ENCODE measurements at regions not wholly inside any gene's neighbourhood (a gene's known extent, or its start where the extent isn't known, plus 50 kb on each side); places are given as distances from the start of the nearest gene placed in this dataset.

GRCh38 chr5:5967373-5967772, 411.0 kb downstream of the MED10 start:
- DNase-seq (ENCODE audit: low spot score) = no peak
- in situ Hi-C loops (cut with MboI; ENCODE audit: low sequenced_read_pairs, unreplicated experiment) = no loop called here
- no peak for TF ChIP-seq CTCF (IDR thresholded peaks at IDR 0.05; ENCODE audit: borderline replicate concordance, control extremely low read depth, extremely low read depth, insufficient read depth, missing control alignments)

- TF ChIP-seq CTCF (IDR thresholded peaks at IDR 0.05; ENCODE audit: borderline replicate concordance, control extremely low read depth, extremely low read depth, insufficient read depth, missing control alignments) = no peak
- in situ Hi-C loops (cut with MboI; ENCODE audit: low sequenced_read_pairs, unreplicated experiment) = no loop called here
- DNase-seq (ENCODE audit: low spot score) = no peak
These were observed 413.2 kb downstream of the MED10 start for GRCh38 chr5:5965132-5965531.

GRCh38 chr5:5964347-5964746, 414.0 kb downstream of the MED10 start:
- no peak for TF ChIP-seq CTCF (IDR thresholded peaks at IDR 0.05; ENCODE audit: borderline replicate concordance, control extremely low read depth, extremely low read depth, insufficient read depth, missing control alignments)
- no peak for DNase-seq (ENCODE audit: low spot score)
- in situ Hi-C loops (cut with MboI; ENCODE audit: low sequenced_read_pairs, unreplicated experiment) = no loop called here

DNA sequence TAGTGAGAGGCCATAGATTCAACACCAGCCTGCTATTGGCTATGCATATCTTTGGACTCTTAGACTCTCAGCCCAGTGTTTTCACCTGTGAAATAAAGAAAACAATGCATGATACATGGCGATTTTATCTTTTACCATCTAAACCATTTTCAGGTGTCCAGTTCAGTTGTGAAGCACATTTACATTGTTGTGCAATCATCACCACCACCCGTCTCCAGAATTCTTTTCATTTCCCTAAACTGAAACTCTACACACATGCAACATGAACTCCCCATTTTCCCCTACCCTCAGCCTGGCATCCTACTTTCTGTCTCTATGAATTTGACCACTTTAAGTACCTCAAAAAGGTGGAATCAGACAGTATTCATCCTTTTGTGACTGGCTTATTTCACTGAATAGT, 420.6 kb downstream of the MED10 start:
- in situ Hi-C loops (cut with MboI; ENCODE audit: low sequenced_read_pairs, unreplicated experiment) = no loop called here
- TF ChIP-seq CTCF (IDR thresholded peaks at IDR 0.05; ENCODE audit: borderline replicate concordance, control extremely low read depth, extremely low read depth, insufficient read depth, missing control alignments) = no peak
- no peak for DNase-seq (ENCODE audit: low spot score)

DNA sequence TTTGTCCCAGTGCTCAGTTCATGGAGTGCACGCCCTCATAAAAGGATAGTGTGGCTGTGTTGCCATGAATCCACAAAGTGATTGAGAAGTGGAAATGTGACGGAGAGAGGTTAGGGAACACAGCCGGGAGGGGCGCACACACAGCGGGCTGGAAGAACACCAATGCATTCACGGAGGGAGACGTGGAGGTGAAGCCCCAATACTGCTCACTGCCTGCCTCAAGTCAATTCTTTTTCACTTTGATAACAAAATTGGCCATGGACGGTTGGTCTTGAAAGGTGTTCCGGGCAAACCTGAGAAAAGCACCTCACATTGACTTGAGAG, 424.1 kb downstream of the MED10 start:
- TF ChIP-seq CTCF (IDR thresholded peaks at IDR 0.05; ENCODE audit: borderline replicate concordance, control extremely low read depth, extremely low read depth, insufficient read depth, missing control alignments) = no peak
- DNase-seq (ENCODE audit: low spot score) = no peak
- in situ Hi-C loops (cut with MboI; ENCODE audit: low sequenced_read_pairs, unreplicated experiment) = no loop called here

DNA sequence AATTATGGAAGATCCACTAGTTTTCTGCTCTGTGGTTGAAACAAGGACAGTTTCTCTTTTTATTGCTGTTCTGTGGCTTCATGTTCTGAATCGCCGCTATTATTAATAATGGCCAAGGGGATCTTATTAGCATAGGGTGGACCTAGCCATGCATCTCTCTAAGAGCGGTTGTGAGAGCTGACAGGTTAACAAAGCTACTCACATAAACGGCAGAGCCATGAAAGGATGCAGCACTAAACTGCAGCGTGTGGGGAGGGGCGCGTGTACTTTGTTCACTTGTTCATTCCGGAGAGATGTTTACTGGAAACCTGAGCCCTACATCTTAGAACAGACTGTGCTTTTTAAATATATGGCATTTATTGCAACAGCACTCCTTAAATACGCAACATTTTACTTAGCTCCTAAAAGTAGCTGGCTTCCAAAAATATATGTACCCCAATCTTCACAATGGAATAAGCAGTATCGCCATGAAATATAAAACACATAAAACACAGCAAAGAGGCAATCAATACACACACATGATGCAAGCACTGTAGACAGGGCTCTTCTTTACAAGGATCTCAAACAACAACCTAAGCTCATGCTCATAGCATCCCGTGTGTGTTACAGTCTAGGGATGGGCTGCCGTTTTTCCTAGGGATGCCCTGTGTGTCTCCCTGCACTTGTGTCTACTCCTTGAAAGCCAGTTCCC, 424.6 kb downstream of the MED10 start:
- no peak for DNase-seq (ENCODE audit: low spot score)
- in situ Hi-C loops (cut with MboI; ENCODE audit: low sequenced_read_pairs, unreplicated experiment) = no loop called here

More for the DNA sequence above, 424.6 kb downstream of the MED10 start:
- TF ChIP-seq CTCF (IDR thresholded peaks at IDR 0.05; ENCODE audit: borderline replicate concordance, control extremely low read depth, extremely low read depth, insufficient read depth, missing control alignments) = no peak

All from GM13976 (cell line).